NCI-H345 treated with DMSO at 0.1 percent for 48 hours (cell line): ENCODE measurements at regions not wholly inside any gene's neighbourhood (a gene's known extent, or its start where the extent isn't known, plus 50 kb on each side); places are given as distances from the start of the nearest gene placed in this dataset.

Source experiments
- DNase-seq: peaks from one replicate; lab custom pipeline; 2025; ENCODE audit not compliant: unreplicated experiment; lab: John Stamatoyannopoulos, UW

- DNase-seq: no peak
Measured at GRCh38 chr18:41373612-41374011, 581.4 kb upstream of the PIK3C3 start.

GRCh38 chr18:41372046-41372665 lies 582.9 kb upstream of the PIK3C3 start:
- no peak for DNase-seq

GRCh38 chr18:41371156-41372045 lies 583.6 kb upstream of the PIK3C3 start:
- no peak for DNase-seq

GRCh38 chr18:41370740-41371139 lies 584.3 kb upstream of the PIK3C3 start:
- DNase-seq: no peak

- DNase-seq: no peak
Measured at GRCh38 chr18:41357708-41358107, 597.3 kb upstream of the PIK3C3 start.

- no peak for DNase-seq
Measured at GRCh38 chr18:41353777-41354528, 601.1 kb upstream of the PIK3C3 start.

- no peak for DNase-seq
Measured at GRCh38 chr18:41351430-41351829, 603.6 kb upstream of the PIK3C3 start.

- DNase-seq: no peak
Measured at GRCh38 chr18:41347057-41347456, 608.0 kb upstream of the PIK3C3 start.

- DNase-seq: no peak
Measured at GRCh38 chr18:41343808-41344207, 611.2 kb upstream of the PIK3C3 start.

GRCh38 chr18:41338341-41338740 lies 616.7 kb upstream of the PIK3C3 start:
- no peak for DNase-seq

- no peak for DNase-seq
Measured at GRCh38 chr18:41331661-41332060, 623.4 kb upstream of the PIK3C3 start.

- DNase-seq: no peak
Measured at GRCh38 chr18:41326311-41326710, 628.7 kb upstream of the PIK3C3 start.

- DNase-seq: no peak
Measured at GRCh38 chr18:41324934-41325333, 630.1 kb upstream of the PIK3C3 start.

- no peak for DNase-seq
Measured at GRCh38 chr18:41324020-41324791, 630.8 kb upstream of the PIK3C3 start.

GRCh38 chr18:41323044-41323443 lies 632.0 kb upstream of the PIK3C3 start:
- no peak for DNase-seq

- DNase-seq: no peak
Measured at GRCh38 chr18:41320100-41320499, 634.9 kb upstream of the PIK3C3 start.

- DNase-seq: no peak
Measured at GRCh38 chr18:41315134-41315533, 639.9 kb upstream of the PIK3C3 start.

GRCh38 chr18:41311571-41312547 lies 643.2 kb upstream of the PIK3C3 start:
- no peak for DNase-seq

GRCh38 chr18:41297740-41298139 lies 657.3 kb upstream of the PIK3C3 start:
- DNase-seq: no peak

- DNase-seq: no peak
Measured at GRCh38 chr18:41269294-41269693, 685.7 kb upstream of the PIK3C3 start.
